Upper lobe of left lung (tissue), 6 donors: ENCODE measurements at regions not wholly inside any gene's neighbourhood (a gene's known extent, or its start where the extent isn't known, plus 50 kb on each side); places are given as distances from the start of the nearest gene placed in this dataset.

Source experiments
- ATAC-seq, 2 donors: fragments of 200-7000 bp; cut with Tn5 transposase; one replicate each; pipeline ENCODE4 v1.9.1; 2022; ENCODE audit warnings: mild to moderate bottlenecking in 2 of 2, moderate library complexity in 2 of 2; ENCODE audit not compliant: low FRiP score in 2 of 2
- DNase-seq, 2 donors: peaks; one replicate each; pipeline ENCODE4 v3.0.0-alpha.2; 2019 to 2020
- H3K27ac ChIP-seq, 4 donors: fragments of 200-600 bp; sonication (generic); one replicate each; pipeline ENCODE4 v1.5.1; 2016 to 2019
- H3K27me3 ChIP-seq, 4 donors: fragments of 200-600 bp; sonication (generic); one replicate each; pipeline ENCODE4 v1.5.1; 2017 to 2019
- H3K36me3 ChIP-seq, 4 donors: fragments of 200-600 bp; sonication (generic); one replicate each; pipeline ENCODE4 v1.5.1; 2016 to 2019
- H3K4me1 ChIP-seq, 4 donors: fragments of 200-600 bp; sonication (generic); one replicate each; pipeline ENCODE4 v1.5.1; 2018 to 2019
- H3K4me3 ChIP-seq, 4 donors: fragments of 200-600 bp; sonication (generic); one replicate each; pipeline ENCODE4 v1.5.1; 2017 to 2019; ENCODE audit warnings: mild to moderate bottlenecking in 2 of 4, moderate library complexity in 1 of 4
- H3K9me3 ChIP-seq, 4 donors: fragments of 200-600 bp; sonication (generic); one replicate each; pipeline ENCODE4 v1.5.1; 2018 to 2019
- EP300 ChIP-seq, 4 donors: sonication (generic); formaldehyde crosslinking; IDR thresholded peaks; one replicate each; pipeline ENCODE4 v1.5.1; 2017; ENCODE audit warnings: antibody characterized with exemption in 4 of 4, control low read depth in 2 of 4
- POLR2A ChIP-seq, 4 donors: fragments of 450-650 bp; IDR thresholded peaks; one replicate each; pipeline ENCODE4 v1.5.1; 2016 to 2017; ENCODE audit warnings: antibody characterized with exemption in 4 of 4, mild to moderate bottlenecking in 2 of 4
- POLR2AphosphoS5 ChIP-seq, 2 donors: sonication (generic); formaldehyde crosslinking; IDR thresholded peaks; one replicate each; pipeline ENCODE4 v1.5.1; 2017; ENCODE audit warnings: antibody characterized with exemption in 2 of 2
- WGBS, 2 donors: methylation state at CpG; one replicate each; pipeline ENCODE4 v1.1.5; 2017 to 2018; 5-methylcytosine and 5-hydroxymethylcytosine counted together
- TF ChIP-seq, protein P1 (sequence below), 6 experiments: fragments of 450-650 bp in 4 of 6; fragments of 200-600 bp in 2 of 6; sonication (generic) in 2 of 6; IDR thresholded peaks; one replicate each; pipeline ENCODE4 v1.5.1; 2016 to 2019; ENCODE audit warnings: antibody characterized with exemption in 6 of 6
- donor health status: DM: no; HTN: no; CAD: no; lungs with moderate emphysema.
- donor health status: DM: no; HTN: yes; CAD: no; lungs with severe emphysema.

DNA sequence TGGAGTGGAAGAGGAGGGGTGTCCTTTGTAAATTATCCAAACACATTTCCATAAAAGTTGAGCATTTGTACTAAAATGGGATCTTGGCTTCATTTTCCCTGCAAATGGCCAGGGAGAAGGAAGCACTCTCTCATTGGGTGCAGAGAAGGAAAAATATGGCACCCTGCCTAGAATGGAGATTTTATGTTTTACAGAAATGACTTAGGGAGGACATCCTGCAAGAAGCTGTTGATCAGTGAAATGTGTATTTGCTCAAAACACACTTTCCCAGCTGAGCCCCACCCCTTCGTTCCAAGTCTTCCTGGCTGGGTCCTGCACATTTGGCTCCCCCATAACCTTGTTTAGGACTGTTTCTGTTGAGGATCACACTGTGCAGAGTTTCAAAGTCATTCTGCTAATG lies 213.5 kb upstream of the TAPT1 start:
- Histone ChIP-seq H3K27ac (no peak overlapping the region), H3K9me3 (peaks cover 0 to 9% (median 3%) of the 10 kb centered on the region in 4 donors), H3K36me3 (no peaks in the 10 kb centered on the region), H3K4me3 (no peak overlapping the region), H3K27me3 (no peaks in the 10 kb centered on the region), H3K4me1 (no peaks in the 10 kb centered on the region)
- 60 to 64% methylated on average over 1 of the region's 1 CpG for WGBS, 2 donors
- DNase-seq (no peak), ATAC-seq (no peak)
- TF ChIP-seq POLR2AphosphoS5 (IDR thresholded peaks at IDR 0.05) (no peak), EP300 (IDR thresholded peaks at IDR 0.05) (no peak), POLR2A (IDR thresholded peaks at IDR 0.05) (no peak)
- TF ChIP-seq, protein P1, sequence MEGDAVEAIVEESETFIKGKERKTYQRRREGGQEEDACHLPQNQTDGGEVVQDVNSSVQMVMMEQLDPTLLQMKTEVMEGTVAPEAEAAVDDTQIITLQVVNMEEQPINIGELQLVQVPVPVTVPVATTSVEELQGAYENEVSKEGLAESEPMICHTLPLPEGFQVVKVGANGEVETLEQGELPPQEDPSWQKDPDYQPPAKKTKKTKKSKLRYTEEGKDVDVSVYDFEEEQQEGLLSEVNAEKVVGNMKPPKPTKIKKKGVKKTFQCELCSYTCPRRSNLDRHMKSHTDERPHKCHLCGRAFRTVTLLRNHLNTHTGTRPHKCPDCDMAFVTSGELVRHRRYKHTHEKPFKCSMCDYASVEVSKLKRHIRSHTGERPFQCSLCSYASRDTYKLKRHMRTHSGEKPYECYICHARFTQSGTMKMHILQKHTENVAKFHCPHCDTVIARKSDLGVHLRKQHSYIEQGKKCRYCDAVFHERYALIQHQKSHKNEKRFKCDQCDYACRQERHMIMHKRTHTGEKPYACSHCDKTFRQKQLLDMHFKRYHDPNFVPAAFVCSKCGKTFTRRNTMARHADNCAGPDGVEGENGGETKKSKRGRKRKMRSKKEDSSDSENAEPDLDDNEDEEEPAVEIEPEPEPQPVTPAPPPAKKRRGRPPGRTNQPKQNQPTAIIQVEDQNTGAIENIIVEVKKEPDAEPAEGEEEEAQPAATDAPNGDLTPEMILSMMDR (IDR thresholded peaks at IDR 0.05) = no peak

DNA sequence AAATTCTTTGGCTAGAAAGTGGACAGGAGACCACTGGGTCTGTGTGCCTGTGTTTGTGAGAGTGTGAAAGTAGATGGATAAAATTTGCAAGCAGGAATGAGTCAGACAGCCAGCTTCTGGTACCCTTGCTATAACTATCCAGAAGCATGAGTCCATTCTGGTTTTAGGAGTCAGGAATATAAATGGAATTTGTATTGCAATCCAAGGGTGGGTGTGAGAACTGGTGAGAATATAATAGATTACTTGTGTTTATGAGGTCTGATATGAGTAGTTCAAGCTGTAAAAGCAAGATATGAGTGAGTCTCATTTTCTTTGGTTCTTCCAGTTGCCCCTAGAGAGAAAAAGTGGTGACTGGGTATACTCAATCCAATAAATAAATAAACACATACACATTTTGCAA lies 212.7 kb upstream of the TAPT1 start:
- TF ChIP-seq POLR2AphosphoS5 (IDR thresholded peaks at IDR 0.05) (no peak), EP300 (IDR thresholded peaks at IDR 0.05) (no peak), POLR2A (IDR thresholded peaks at IDR 0.05) (no peak)
- TF ChIP-seq, protein P1 (IDR thresholded peaks at IDR 0.05) = no peak
- DNase-seq (no peak), ATAC-seq (no peak)
- no peaks in the 10 kb centered on the region for H3K4me1 ChIP-seq
- H3K27me3 ChIP-seq = no peaks in the 10 kb centered on the region
- no peak overlapping the region for H3K27ac ChIP-seq
- peaks cover 0 to 9% (median 3%) of the 10 kb centered on the region in 4 donors for H3K9me3 ChIP-seq
- no peaks in the 10 kb centered on the region for H3K36me3 ChIP-seq
- H3K4me3 ChIP-seq = no peak overlapping the region

DNA sequence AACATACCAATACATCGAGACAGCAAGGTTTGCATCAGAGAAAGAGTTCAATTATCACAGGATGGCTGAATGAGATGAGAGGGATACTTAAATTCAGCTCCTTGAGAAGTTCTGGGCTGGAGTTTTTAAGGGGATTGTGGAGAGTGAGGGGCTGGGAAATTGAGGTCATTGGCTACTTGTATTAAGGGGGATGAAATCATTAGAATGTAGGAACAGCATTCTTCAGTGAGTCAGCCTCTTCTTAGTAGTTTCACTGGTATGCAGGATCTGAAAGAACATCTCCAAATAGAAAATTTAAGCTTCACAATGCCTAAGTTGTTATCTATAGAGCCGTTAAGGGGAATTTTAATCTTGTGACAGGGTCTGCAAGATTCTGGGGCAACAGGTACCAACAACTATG lies 211.6 kb upstream of the TAPT1 start:
- DNase-seq (no peak), ATAC-seq (no peak)
- Histone ChIP-seq H3K4me3 (no peak overlapping the region), H3K4me1 (no peaks in the 10 kb centered on the region), H3K27ac (no peak overlapping the region), H3K9me3 (peaks cover 0 to 9% (median 3%) of the 10 kb centered on the region in 4 donors), H3K27me3 (no peaks in the 10 kb centered on the region), H3K36me3 (no peaks in the 10 kb centered on the region)
- TF ChIP-seq POLR2AphosphoS5 (IDR thresholded peaks at IDR 0.05) (no peak), POLR2A (IDR thresholded peaks at IDR 0.05) (no peak), EP300 (IDR thresholded peaks at IDR 0.05) (no peak)
- TF ChIP-seq, protein P1 (IDR thresholded peaks at IDR 0.05) = no peak
- WGBS, 2 donors = 89 to 90% methylated on average over 2 of the region's 2 CpGs

DNA sequence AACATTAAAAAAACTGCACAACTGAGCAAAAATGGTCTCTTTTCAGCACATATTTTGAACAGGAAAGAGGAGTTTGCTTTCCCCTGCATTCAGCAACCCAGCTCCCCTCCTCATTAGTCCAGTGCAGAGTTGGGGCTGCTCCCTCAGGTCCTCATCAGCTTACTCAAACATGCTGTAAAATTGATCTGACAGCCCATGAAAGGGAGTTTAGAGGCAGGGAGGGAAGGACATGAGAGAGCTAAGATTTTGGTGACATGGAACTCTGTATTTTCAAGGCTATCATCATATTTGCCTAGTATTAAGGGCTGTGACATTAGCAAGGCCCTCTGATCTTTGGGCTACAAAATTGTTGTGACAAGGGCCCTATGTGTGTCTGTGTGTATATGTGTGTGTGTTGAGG lies 205.6 kb upstream of the TAPT1 start:
- no peaks in the 10 kb centered on the region for H3K27me3 ChIP-seq
- no peaks in the 10 kb centered on the region for H3K4me1 ChIP-seq
- no peak overlapping the region for H3K27ac ChIP-seq
- H3K4me3 ChIP-seq = no peak overlapping the region
- ATAC-seq (no peak), DNase-seq (no peak)
- no peak for TF ChIP-seq POLR2AphosphoS5 (IDR thresholded peaks at IDR 0.05)
- TF ChIP-seq EP300 (IDR thresholded peaks at IDR 0.05) = no peak
- no peak for TF ChIP-seq POLR2A (IDR thresholded peaks at IDR 0.05)
- TF ChIP-seq, protein P1 (IDR thresholded peaks at IDR 0.05) = no peak
- no peaks in the 10 kb centered on the region for H3K9me3 ChIP-seq
- no peaks in the 10 kb centered on the region for H3K36me3 ChIP-seq

DNA sequence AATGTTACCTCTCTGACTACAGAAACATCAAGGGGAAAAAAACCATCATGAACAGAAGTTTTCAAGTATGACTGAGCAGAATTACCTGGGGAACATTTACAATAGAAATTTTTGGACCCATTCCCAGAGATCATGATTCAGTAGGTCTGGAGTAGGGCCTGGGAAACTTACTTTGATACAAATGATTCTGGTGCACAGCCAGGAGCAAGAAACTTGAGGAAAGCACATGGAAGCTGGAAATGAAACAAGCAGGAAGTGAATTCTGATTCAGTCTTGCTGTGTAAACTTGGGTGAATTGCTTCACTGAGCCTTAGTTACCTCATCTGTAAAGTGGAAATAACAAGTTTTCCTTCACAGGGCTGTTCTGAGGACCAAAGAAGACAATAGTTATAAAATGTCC lies 192.5 kb upstream of the TAPT1 start:
- Histone ChIP-seq H3K27ac (no peak overlapping the region), H3K4me1 (no peaks in the 10 kb centered on the region), H3K4me3 (no peak overlapping the region), H3K27me3 (no peaks in the 10 kb centered on the region), H3K36me3 (no peaks in the 10 kb centered on the region), H3K9me3 (no peaks in the 10 kb centered on the region)
- TF ChIP-seq, protein P1 (IDR thresholded peaks at IDR 0.05) = no peak
- TF ChIP-seq POLR2A (IDR thresholded peaks at IDR 0.05) (no peak), EP300 (IDR thresholded peaks at IDR 0.05) (no peak), POLR2AphosphoS5 (IDR thresholded peaks at IDR 0.05) (no peak)
- DNase-seq (no peak), ATAC-seq (no peak)
